NCI-H2227 treated with DMSO at 0.1 percent for 48 hours (cell line): ENCODE measurements at regions not wholly inside any gene's neighbourhood (a gene's known extent, or its start where the extent isn't known, plus 50 kb on each side); places are given as distances from the start of the nearest gene placed in this dataset.
"Not testable (repeated sequence)": the region's sequence is repeated elsewhere in the genome, so short reads cannot be mapped to it uniquely, and the experiment has no call there.

Experiments
- DNase-seq: peaks from one replicate; lab custom pipeline; 2025; lab: John Stamatoyannopoulos, UW

- no peak for DNase-seq
These were observed 558.2 kb downstream of the ZNF674 start for GRCh38 chrX:45986971-45987370.

GRCh38 chrX:45986081-45986480, 559.1 kb downstream of the ZNF674 start:
- no peak for DNase-seq

- DNase-seq = not testable (repeated sequence)
These were observed 562.1 kb downstream of the ZNF674 start for GRCh38 chrX:45982958-45983727.

- DNase-seq = no peak
These were observed 564.5 kb downstream of the ZNF674 start for GRCh38 chrX:45980726-45981125.

GRCh38 chrX:45975633-45976032, 569.6 kb downstream of the ZNF674 start:
- no peak for DNase-seq

- DNase-seq = no peak
These were observed 572.6 kb downstream of the ZNF674 start for GRCh38 chrX:45972636-45973035.

GRCh38 chrX:45959567-45959966, 585.7 kb downstream of the ZNF674 start:
- no peak for DNase-seq

- DNase-seq = no peak
These were observed 588.9 kb downstream of the ZNF674 start for GRCh38 chrX:45956191-45956870.

GRCh38 chrX:45955661-45956060, 589.6 kb downstream of the ZNF674 start:
- no peak for DNase-seq

- DNase-seq = no peak
These were observed 591.2 kb downstream of the ZNF674 start for GRCh38 chrX:45954026-45954425.

- DNase-seq = no peak
These were observed 593.2 kb downstream of the ZNF674 start for GRCh38 chrX:45952030-45952429.

GRCh38 chrX:45935408-45935807, 609.8 kb downstream of the ZNF674 start:
- no peak for DNase-seq

- no peak for DNase-seq
These were observed 632.9 kb downstream of the ZNF674 start for GRCh38 chrX:45912316-45912715.

GRCh38 chrX:45907786-45908185, 637.4 kb downstream of the ZNF674 start:
- no peak for DNase-seq

GRCh38 chrX:45903781-45904201, 641.4 kb downstream of the ZNF674 start:
- DNase-seq = no peak

- no peak for DNase-seq
These were observed 644.2 kb downstream of the ZNF674 start for GRCh38 chrX:45900766-45901615.

GRCh38 chrX:45894864-45895645, 650.2 kb downstream of the ZNF674 start:
- no peak for DNase-seq

- DNase-seq = no peak
These were observed 655.8 kb downstream of the ZNF674 start for GRCh38 chrX:45889471-45889870.

- no peak for DNase-seq
These were observed 656.7 kb downstream of the ZNF674 start for GRCh38 chrX:45888518-45888917.

GRCh38 chrX:45885931-45886330, 659.3 kb downstream of the ZNF674 start:
- DNase-seq = no peak

- DNase-seq = no peak
These were observed 665.7 kb downstream of the ZNF674 start for GRCh38 chrX:45879512-45879911.

- no peak for DNase-seq
These were observed 669.0 kb downstream of the ZNF674 start for GRCh38 chrX:45876206-45876605.
